Urinary bladder (tissue), 3 donors: ENCODE measurements at regions not wholly inside any gene's neighbourhood (a gene's known extent, or its start where the extent isn't known, plus 50 kb on each side); places are given as distances from the start of the nearest gene placed in this dataset.

ENCODE experiments used
- DNase-seq: peaks from one replicate; pipeline ENCODE4 v3.0.0-alpha.2; 2015; ENCODE audit errors: extremely low spot score
- H3K27ac ChIP-seq: one replicate; pipeline ENCODE4 v1.5.1; 2013; ENCODE audit warnings: low read depth, mild to moderate bottlenecking, moderate library complexity
- H3K36me3 ChIP-seq: one replicate; pipeline ENCODE4 v1.6.1; 2013; ENCODE audit warnings: mild to moderate bottlenecking, moderate library complexity; ENCODE audit not compliant: insufficient read depth
- H3K4me1 ChIP-seq: one replicate; pipeline ENCODE4 v1.6.1; 2013; ENCODE audit warnings: mild to moderate bottlenecking, moderate library complexity; ENCODE audit not compliant: insufficient read depth
- H3K4me3 ChIP-seq: one replicate; pipeline ENCODE4 v1.5.1; 2013; ENCODE audit warnings: low read depth, low read length
- WGBS: extraction: QIAGEN DNeasy Blood & Tissue Kit; methylation state at CpG from one replicate; pipeline ENCODE4 v1.1.7; 2013; 5-methylcytosine and 5-hydroxymethylcytosine counted together
- donor health status: healthy with polysubstance abuse.
- donor health status: healthy.

GRCh38 chr16:63982741-63983140, 1139.1 kb downstream of the CDH11 start:
- 38% methylated on average over 3 of the region's 3 CpGs for WGBS
- no peaks in the 10 kb centered on the region for H3K4me1 ChIP-seq
- H3K4me3 ChIP-seq: no peak overlapping the region
- H3K36me3 ChIP-seq: no peaks in the 10 kb centered on the region
- DNase-seq: no peak
- H3K27ac ChIP-seq: no peak overlapping the region

DNA sequence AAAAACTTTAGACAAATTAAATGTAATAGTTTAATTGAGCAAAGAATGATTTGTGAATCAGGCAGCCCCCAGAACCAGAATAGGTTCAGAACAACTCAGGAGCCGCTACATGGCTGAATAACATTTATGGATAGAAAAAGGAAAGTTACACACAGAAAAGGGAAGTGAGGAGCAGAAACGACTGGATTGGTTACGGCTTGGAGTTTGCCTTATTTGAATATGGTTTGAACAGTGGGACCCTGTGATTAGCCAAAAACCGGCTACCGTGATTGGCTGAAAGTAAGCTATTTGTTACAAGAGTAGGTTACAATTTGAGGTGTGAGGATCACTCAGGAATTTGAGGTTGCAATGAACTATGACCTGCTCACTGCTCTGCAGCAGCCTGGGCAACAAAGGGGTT, 1139.8 kb downstream of the CDH11 start:
- no peaks in the 10 kb centered on the region for H3K4me1 ChIP-seq
- no peak for DNase-seq
- WGBS: 91% methylated on average over 5 of the region's 5 CpGs
- no peaks in the 10 kb centered on the region for H3K36me3 ChIP-seq
- H3K4me3 ChIP-seq: no peak overlapping the region
- no peak overlapping the region for H3K27ac ChIP-seq

- Histone ChIP-seq H3K4me3 (no peak overlapping the region), H3K27ac (no peak overlapping the region), H3K36me3 (no peaks in the 10 kb centered on the region), H3K4me1 (no peaks in the 10 kb centered on the region)
- no peak for DNase-seq
- WGBS: 66% methylated on average over 2 of the region's 2 CpGs
These were observed 1140.2 kb downstream of the CDH11 start for GRCh38 chr16:63981639-63982038.

DNA sequence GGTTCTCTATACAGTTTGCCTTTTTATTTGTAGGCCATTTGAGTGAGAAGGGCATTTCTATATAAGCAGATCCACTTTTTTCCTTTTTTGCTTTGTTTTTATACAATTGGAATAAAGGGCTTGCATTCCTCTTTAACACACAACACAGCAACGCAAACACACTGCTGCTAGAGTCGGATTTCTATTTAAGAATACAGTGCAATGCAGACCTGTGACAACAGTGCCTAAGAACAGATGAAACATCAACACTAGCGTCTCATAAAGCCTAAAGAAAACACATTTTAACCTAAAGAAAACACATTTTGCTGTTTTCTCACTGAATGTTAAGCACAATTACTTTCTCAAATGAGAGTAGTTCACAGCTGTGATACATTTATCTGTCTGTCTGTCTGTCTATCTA, 1141.1 kb downstream of the CDH11 start:
- Histone ChIP-seq H3K4me3 (no peak overlapping the region), H3K36me3 (no peaks in the 10 kb centered on the region), H3K4me1 (no peaks in the 10 kb centered on the region), H3K27ac (no peak overlapping the region)
- DNase-seq: no peak
- WGBS: 69% methylated on average over 3 of the region's 3 CpGs

- Histone ChIP-seq H3K27ac (no peak overlapping the region), H3K4me3 (no peak overlapping the region), H3K4me1 (no peaks in the 10 kb centered on the region), H3K36me3 (no peaks in the 10 kb centered on the region)
- no peak for DNase-seq
These were observed 1143.6 kb downstream of the CDH11 start for GRCh38 chr16:63978240-63978639.

DNA sequence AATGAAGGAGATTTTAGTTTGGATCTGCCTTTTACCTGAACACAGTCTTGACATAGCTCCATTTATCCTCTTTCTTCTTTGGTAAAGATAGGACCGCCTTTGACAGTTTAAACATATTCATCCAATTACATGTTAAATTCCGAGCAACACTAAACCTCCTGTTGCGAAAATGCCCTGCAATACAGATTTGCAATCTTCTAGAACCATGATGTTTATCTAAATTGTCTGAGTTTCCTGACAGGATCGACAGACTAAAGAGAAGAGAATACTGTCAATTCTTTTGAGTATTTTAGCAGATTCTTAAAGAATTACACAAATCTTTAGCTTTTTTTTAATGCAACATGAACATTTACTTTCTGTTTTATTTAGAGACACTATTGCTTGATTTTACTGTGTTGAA, 1145.5 kb downstream of the CDH11 start:
- Histone ChIP-seq H3K4me1 (no peaks in the 10 kb centered on the region), H3K4me3 (no peak overlapping the region), H3K36me3 (no peaks in the 10 kb centered on the region), H3K27ac (no peak overlapping the region)
- no peak for DNase-seq
- WGBS: 74% methylated on average over 4 of the region's 4 CpGs

- Histone ChIP-seq H3K27ac (no peak overlapping the region), H3K36me3 (no peaks in the 10 kb centered on the region), H3K4me3 (no peak overlapping the region), H3K4me1 (no peaks in the 10 kb centered on the region)
- DNase-seq: no peak
- WGBS: 87% methylated on average over 3 of the region's 3 CpGs
These were observed 1146.2 kb downstream of the CDH11 start for GRCh38 chr16:63975669-63976068.

DNA sequence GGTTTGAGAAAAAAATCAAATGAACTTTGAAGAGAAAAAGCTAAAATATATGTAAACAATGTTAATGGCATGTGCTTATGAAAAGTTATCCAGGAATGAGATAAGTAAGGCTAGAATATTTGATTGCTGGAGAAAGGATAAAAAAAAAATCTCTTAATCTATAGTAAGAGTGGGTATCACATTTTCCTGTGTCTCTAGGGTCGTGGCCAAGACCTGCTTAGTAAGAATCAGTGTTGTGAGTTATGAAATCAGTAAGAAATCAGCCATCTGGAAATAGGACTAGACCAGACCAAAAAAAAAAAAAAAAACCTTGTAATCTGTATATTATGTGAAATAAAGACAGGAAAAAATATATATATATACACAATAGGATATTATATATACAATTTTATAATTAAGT, 1153.9 kb downstream of the CDH11 start:
- H3K27ac ChIP-seq: no peak overlapping the region
- no peak overlapping the region for H3K4me3 ChIP-seq
- no peak for DNase-seq
- H3K4me1 ChIP-seq: no peaks in the 10 kb centered on the region
- 27% methylated on average over 1 of the region's 1 CpG for WGBS
- H3K36me3 ChIP-seq: no peaks in the 10 kb centered on the region

- DNase-seq: no peak
- Histone ChIP-seq H3K4me1 (no peaks in the 10 kb centered on the region), H3K36me3 (no peaks in the 10 kb centered on the region), H3K4me3 (no peak overlapping the region), H3K27ac (no peak overlapping the region)
These were observed 1161.5 kb downstream of the CDH11 start for GRCh38 chr16:63960321-63960720.

DNA sequence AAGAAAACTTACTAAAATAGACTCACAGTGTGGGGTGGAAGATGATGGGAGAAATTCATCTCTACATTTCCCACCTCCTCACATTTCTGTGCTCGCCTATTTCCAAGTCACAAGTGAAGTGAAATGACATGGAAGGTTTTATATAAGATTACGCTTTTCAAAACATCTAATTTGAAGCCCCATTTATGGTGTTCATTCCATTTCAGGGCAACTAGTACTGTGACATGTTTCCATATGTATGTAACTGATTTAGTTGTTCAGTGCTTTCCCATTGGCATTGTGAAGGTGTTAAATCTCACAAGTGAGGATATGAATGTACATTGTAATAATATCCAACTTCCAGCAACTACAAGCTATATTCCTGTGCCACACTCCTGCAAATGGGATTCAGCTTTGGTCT, 1174.8 kb downstream of the CDH11 start:
- DNase-seq: no peak
- Histone ChIP-seq H3K27ac (no peak overlapping the region), H3K4me3 (no peak overlapping the region), H3K36me3 (no peaks in the 10 kb centered on the region), H3K4me1 (no peaks in the 10 kb centered on the region)
- WGBS: 96% methylated on average over 2 of the region's 2 CpGs

DNA sequence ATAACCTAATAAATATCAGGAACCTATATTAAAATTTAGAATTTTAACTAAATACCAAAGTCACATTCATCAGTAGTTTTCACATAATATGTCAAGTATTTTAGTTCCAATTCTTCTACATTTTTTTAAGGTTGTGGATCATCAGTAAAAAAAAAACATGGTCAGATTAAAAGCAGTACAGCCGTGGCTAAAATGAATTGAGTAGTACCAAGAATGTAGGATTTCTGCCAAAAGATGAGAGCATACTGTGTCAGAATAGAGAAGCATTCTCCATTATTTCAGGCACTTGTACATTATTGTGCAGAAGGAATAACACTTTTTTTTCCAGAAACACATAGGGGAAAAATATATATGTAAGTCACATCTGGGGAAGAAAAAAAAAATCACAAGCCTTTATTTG, 1176.1 kb downstream of the CDH11 start:
- H3K27ac ChIP-seq: no peak overlapping the region
- 42% methylated on average over 1 of the region's 1 CpG for WGBS
- no peak overlapping the region for H3K4me3 ChIP-seq
- no peaks in the 10 kb centered on the region for H3K36me3 ChIP-seq
- no peak for DNase-seq
- H3K4me1 ChIP-seq: no peaks in the 10 kb centered on the region

GRCh38 chr16:63943566-63943965, 1178.3 kb downstream of the CDH11 start:
- no peaks in the 10 kb centered on the region for H3K4me1 ChIP-seq
- H3K4me3 ChIP-seq: no peak overlapping the region
- no peak overlapping the region for H3K27ac ChIP-seq
- DNase-seq: no peak
- WGBS: 92% methylated on average over 6 of the region's 6 CpGs
- no peaks in the 10 kb centered on the region for H3K36me3 ChIP-seq

- no peak overlapping the region for H3K4me3 ChIP-seq
- no peaks in the 10 kb centered on the region for H3K4me1 ChIP-seq
- WGBS: 83% methylated on average over 4 of the region's 4 CpGs
- H3K27ac ChIP-seq: no peak overlapping the region
- DNase-seq: no peak
- no peaks in the 10 kb centered on the region for H3K36me3 ChIP-seq
These were observed 1183.2 kb downstream of the CDH11 start for GRCh38 chr16:63938661-63939060.

DNA sequence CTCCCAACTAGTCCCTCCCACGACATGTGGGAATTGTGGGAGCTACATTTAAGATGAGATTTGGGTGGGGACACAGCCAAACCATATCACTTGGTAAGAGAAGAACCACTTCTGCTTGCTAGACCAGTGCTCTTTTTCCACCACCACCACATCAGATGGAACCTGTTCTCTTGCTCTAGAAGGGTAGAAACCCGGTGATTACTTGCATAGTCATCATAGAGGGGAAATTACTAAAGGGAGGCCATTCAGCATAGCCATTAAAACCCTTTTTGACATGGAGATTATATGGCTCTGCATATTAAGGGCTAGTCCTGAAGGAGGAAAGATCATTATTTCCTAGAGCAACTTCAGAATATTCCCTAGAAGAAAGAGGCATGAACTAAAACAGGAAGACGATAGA, 1188.0 kb downstream of the CDH11 start:
- 77% methylated on average over 3 of the region's 3 CpGs for WGBS
- Histone ChIP-seq H3K27ac (no peak overlapping the region), H3K4me3 (no peak overlapping the region), H3K36me3 (no peaks in the 10 kb centered on the region), H3K4me1 (no peaks in the 10 kb centered on the region)
- DNase-seq: no peak

DNA sequence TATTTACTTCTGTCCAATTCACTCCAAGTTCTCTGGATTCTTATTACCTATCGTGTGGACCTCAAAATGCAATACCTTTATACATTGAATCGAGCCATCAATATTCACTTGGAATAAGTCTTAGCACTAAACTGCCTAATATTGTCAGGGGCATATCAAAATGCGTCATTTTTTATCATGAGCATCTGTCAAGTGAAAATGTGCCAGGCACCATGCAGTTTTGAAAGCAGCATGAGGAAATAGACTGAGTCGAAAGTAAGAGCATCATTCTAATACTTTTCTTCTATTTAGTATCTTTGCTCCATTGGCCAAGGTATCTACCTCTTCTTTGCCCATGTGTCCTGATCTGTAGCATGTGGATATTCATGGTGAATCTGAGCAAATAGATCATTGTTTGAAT, 1193.4 kb downstream of the CDH11 start:
- Histone ChIP-seq H3K4me1 (no peaks in the 10 kb centered on the region), H3K27ac (no peak overlapping the region), H3K4me3 (no peak overlapping the region), H3K36me3 (no peaks in the 10 kb centered on the region)
- DNase-seq: no peak
- 80% methylated on average over 4 of the region's 4 CpGs for WGBS
